NCI-H748 (cell line): ENCODE measurements at regions not wholly inside any gene's neighbourhood (a gene's known extent, or its start where the extent isn't known, plus 50 kb on each side); places are given as distances from the start of the nearest gene placed in this dataset.

Experiments used
- DNase-seq: peaks from one replicate; lab custom pipeline; 2025; ENCODE audit not compliant: unreplicated experiment; lab: John Stamatoyannopoulos, UW

DNA sequence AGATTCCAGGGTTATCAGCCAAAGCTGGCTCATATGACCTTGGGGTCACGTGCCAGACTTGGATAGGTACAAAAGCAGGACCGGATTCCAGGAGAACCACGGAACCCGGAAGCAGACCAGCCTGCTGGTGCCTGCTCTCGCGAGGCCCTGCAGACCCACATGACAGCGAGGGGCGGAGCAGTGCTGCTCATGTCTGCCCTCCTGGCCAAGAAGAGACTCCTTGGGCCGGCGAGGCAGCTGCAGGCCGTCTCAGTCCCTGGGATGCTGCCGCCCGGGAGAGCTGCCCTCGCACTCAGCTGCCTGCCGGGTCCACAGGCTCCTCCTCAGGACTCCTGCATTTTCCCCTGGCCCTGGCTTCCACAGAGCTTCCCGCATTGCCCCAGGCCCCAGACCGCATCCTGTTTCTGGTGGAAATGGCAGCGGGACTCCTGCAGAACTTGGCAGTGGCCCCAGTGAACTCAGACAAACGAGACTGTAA lies 739.5 kb downstream of the SOCS6 start:
- no peak for DNase-seq

DNA sequence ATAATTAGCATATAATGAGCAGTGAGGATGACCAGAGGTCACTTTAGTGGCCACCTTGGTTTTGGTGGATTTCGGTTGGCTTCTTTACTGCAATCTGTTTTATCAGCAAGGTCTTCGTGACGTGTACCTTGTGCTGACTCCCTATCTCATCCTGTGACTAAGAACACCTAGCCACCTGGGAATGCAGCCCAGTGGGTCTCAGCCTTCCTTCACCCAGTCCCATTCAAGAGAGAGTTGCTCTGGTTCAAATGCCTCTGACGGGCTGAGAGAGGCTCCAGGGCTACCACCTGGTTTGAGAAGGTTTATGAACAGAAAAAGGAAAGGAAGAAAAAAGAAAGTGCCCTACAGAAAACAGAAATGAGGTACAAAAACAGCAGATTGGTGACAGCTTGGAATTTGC lies 738.7 kb downstream of the SOCS6 start:
- no peak for DNase-seq

DNA sequence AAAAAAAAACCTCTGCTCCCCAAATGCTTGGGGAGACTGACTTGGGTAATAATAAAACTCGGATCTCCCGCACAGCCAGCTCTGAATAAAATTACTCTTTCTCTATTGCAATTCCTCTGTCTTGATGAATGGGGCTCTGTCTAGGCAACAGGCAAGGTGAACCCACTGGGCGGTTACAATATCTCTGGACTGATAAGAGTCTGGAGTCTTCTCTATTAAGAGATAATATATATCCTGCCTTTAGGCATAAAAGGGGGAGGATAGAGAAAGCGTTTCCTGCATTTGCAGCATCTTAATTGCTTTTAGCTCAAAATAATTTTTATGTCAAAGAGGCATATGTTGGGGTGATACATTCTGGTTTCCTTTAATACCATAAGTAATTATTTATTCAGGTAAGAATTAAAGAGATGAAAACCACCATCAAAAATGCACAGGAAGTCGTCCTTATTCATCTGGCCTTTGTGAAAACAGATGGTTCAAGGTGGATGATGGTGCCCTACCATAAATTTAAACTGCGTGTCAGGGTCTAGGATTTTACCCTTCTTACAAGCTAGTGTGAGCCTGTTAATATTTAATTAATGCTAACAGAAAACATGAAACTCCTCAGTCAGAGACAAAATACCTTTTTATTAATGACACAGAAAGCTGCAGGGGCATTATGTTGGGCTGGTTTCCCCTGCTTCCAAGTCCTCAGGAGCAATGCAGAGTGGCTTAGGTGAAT lies 736.8 kb downstream of the SOCS6 start:
- no peak for DNase-seq

DNA sequence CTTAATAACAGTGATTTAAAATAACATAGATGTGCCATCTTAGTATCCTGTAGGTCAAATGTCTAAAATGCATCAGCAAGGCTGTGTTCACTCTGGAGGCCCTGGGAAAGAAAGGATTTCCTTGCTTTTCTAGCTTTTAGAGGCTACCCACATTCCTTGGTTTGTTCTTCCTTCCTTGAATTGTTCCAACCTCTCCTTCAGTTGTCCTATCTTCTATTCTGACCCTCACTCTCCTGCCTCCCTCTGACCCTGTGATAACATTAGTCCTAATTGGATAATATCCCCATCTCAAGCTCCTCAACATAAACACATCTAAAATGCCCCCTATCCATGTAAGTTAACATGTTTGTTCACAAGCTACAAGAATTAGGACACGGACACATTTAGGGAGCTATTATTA lies 733.5 kb downstream of the SOCS6 start:
- DNase-seq = no peak

DNA sequence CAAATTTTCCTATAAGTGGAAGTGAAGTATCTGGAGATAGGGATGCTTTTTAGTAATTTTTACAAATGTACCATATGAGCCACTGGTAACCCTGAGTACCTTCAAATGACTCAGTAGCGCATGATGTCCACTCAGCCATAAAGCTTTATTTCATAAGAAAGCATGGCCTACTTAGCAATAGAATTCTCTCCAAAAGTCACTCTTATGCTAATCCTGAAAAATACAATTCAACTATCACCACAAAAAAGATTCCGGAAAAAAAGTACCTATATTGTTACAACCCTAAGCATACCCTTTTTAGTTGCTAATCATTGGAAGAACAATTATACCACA lies 732.2 kb downstream of the SOCS6 start:
- no peak for DNase-seq

DNA sequence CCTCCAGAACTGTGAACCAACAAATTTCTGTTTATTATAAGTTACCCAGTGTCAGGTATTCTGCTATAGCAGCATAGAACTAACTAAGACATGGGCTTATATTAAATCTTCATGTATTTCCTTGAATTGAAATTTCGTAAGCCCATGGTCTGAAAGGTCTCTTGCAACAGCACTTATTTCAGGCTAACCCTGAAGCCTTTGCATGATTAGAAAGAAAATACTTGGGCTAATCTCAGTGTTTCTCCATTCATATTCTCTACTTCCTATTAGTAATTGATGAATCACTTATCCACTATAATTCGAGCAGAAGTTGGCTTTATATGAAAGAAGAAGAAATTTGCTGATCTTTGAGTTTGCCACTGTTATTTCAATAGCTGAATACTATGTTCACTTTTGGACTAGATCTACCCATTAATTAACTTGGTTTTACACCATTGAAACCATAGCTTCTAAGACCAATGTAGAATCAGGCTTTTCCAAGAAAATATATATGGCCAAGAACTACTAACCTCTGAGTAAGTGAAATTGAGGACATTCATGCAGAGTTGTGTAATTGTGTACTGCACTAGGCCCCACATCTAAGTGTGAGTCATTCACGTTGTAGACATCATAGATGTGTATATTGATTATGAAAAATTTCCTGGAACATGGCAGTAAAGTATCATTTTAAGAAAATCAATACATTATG lies 731.6 kb downstream of the SOCS6 start:
- no peak for DNase-seq

DNA sequence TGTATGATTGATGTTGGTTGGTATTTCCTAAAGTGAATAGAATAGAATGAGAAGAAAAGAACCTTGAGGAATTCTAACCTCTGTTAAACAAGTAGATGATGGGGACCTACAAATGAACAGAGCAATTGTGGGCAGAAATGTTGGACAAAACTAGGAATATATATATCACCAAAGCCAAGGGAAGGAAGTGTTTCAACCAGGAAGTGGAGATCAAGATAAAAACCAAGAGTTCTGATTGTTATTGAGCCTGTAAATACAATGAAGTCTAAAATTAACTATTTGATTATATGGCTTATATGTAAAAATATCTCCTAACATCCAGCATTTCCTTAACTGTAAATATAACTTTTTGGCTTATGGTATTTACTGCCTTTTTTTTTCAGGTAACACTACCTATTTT lies 730.0 kb downstream of the SOCS6 start:
- no peak for DNase-seq

DNA sequence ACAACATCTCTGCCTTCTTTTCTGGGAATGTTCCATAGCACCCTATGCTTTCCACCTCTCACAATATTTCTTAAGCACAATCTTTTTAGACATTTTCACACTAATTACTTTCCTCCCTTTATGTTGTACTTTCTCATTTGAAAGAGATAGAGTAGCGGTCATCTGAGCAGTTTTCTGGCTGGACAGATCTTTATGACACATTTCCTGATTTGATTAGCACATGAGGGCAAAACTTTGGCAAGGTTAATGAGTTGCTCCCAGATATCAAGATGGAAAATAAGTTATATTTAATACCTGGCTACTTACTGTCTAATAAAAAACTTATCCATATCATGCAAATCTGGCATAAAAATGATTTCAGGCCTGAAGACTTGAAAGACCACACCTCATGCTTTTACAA lies 723.9 kb downstream of the SOCS6 start:
- DNase-seq = no peak

DNA sequence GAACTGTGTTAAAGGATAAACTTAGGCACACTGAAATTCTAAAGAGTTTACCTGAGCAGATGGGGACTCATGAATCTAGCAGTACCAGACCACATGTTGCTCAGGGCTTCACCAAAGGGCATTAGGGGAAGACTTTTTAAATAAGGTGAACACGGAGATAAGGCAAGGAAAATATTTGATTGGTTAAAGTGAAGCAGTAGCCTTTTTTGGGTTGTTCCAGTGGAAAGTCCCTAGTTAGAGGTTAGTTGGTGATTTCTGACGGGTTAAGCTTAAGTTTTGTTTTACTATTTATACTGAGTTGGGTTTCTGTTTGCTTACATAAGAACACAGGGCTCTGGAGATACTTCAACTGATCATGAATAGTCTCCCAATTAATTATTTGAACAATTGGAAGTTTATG lies 722.5 kb downstream of the SOCS6 start:
- no peak for DNase-seq

DNA sequence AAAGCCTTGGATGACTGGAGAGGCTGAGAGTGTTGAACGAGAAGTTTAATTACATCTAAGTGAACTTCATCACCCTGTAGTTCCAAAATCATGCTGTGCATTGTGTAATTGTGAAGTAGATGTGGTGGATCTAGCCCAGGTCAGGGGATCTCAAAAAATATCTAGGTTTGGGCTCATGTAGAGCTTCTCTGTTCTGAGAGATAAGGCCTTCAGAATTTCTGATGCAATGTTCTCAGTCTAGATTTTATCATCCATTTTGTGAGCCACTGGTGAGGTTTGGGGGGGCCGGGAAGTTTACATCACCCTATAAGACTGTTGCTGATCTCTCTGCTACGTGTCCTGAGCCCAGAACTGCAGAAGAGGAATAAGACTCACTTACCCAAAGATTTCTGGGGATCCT lies 719.4 kb downstream of the SOCS6 start:
- no peak for DNase-seq

DNA sequence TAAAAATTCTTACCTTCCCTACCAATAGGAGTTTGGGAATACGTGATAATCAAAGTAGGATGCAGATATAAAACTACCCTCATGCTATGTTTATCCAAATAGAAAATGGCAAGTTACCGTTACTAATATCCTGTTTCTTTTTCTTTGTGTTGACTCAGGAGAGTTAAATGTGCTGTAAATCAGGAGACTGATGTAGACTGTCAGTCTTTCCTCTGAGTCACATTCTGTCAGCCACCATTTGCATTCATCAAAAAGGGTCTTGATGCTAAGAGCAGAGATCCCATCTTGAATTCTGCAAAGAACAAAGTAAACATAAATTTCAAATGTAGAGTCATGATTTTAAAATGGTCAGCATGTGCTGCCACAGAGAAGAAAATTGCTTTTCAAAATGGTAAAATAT lies 712.8 kb downstream of the SOCS6 start:
- DNase-seq = peak; percentile 10

DNA sequence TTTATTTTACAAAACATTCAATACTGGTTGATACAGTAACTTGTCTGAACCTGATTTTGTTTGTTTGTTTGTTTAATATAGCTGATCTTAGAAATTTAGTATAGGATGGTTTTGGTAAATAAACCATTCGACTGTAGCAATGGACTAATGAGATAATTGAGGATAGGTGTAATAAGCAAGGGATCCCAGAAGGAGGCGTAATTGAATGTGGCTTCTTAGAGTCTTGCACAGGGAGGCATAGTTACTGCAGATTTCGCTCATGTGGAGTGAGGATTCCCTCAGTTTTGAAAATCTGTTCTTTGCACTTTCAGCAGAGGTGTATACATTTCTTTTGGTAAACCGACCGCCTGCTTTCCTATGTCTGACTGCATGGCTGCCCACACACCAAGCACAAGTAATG lies 709.6 kb downstream of the SOCS6 start:
- DNase-seq = peak; percentile 57

DNA sequence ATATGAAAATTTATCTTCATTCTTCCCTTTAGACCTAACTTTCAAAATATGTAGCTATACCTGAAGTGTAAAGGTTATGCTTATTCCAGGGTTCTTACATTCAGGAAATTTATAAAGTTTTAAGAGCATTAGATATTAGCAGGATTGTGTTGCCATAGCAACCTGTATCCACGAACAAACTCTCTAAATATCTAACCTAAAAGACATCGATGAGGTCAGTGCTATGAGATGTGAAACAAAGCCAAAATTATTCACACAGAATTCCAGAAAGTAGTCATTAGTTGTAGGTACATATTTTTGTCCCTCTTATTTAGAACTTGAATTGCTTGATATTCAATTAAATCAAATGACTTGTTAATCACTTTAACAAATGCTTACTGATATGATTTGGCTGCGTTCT lies 705.3 kb downstream of the SOCS6 start:
- no peak for DNase-seq

DNA sequence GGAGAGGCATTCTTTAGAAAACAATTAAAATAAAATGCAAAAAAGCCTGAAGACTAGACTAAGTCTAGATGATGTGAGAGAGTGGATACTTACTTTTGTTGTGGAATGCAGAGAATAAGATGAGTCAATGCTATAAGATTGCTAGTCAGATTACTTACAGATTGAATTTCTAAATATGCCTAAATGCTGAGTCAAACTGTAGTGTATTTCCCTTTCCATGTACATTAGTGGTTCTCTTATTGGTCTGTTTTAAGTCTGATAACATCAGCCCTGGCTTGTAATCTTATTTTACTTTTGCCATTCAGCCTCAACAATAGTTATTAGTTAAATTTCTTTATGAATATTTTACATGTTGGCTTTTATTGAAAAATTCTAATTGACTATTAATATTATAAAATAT lies 702.7 kb downstream of the SOCS6 start:
- no peak for DNase-seq

DNA sequence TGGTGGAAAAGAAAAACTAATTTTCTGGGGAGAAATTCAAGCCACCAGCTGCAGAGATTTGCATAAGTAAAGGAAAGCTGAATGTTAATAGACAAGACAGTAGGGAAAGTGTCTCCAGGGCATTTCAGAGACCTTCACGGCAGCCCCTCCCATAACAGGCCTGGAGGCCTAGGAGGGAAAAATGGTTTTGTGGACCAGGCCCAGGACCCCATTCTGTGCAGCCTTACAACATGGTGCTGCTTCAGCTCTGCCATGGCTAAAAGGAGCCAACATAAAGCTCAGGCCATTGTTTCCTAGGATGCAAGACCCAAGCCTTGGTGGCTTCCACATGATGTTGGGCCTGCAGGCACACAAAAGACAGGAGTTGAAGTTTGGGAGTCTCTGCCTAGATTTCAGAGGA lies 697.1 kb downstream of the SOCS6 start:
- no peak for DNase-seq

DNA sequence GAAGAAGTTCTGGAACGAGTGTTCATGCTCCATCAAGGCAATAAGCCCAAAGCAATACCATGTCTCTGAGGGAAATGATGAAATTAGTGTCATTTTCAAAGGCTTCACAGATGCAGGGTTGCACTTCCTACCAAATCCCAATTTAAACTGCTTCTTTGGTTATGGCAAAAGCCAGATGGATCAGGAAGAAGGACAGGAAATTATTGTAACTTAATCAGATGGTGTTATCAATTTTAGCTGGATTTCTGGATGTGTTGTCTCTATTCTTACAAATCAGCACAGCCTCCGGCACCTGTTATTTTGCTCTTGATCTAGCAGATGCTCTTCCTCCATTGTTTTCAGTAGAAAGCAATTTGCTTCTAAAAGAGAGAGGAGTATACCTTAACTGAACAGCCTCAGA lies 693.4 kb downstream of the SOCS6 start:
- peak; percentile 25 for DNase-seq

DNA sequence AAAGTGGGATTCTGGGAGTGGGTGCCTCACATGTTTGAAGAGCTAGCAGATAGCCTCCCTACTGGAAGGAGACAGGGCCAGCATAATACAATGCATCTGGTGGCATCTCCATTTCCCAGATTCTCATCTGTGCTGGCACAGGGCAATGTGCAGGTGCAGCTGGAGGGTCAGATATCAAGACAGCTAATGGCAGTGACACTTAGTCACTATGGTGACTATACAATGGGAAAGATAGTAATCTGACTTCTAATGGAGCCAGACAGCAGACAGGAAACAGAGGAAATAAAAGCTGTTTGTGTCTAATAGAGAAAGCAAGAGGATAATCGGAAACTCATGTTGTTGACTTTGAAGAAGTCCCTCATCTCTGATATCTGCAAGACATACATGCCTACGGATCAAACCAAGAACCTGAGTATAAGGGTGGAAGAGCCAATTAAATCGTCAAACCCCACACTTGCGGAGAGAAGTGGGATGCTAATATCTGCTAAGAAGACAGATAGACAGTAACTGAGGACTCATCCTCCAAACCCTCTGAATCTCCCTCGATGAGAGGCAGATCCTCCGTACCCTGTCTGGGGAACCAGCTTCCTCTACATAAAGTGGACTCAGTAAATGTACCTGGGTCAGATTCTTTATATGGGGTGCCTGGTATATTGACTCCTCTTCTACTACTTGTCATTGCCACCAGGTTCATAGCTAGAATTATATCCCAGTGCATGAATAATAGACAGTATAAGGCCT lies 692.7 kb downstream of the SOCS6 start:
- DNase-seq = peak; percentile 98

DNA sequence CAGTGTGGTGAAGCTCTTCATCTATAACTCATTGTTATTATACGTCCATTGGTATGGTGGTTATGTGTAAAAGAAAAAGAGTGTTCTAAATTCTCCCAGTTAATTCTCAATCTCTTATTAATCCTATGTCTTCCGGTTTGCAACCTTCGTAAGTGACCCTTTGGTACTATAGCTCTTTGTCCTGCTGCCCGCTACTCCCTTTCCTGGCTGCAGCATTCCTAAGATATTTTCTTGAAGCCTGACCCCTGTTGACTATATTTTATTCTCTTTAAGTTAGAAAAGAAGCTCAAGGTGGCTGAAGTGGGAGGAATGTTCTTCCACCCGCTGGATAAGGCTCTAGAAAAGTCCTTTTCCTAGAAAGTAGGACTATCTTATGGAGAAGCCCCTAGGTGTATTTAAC lies 684.8 kb downstream of the SOCS6 start:
- no peak for DNase-seq

DNA sequence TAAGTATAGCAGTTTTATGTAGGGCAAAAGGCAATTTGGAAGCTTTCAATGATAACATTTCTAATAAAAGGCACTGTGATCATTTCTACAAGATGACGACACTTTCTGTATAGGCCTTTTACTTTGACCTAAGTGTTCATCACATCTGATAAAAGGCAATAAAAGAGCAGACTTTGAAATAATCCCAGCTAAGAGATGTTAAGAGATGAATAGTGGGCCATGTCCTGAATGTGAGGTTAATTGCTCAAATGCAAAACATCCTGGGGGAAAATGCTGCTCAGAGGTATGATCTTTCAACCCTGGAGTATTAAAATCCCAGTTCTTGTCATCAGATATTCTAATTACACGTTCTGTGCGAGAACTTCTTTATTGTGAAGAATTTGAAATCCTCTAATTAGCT lies 677.6 kb downstream of the SOCS6 start:
- no peak for DNase-seq

DNA sequence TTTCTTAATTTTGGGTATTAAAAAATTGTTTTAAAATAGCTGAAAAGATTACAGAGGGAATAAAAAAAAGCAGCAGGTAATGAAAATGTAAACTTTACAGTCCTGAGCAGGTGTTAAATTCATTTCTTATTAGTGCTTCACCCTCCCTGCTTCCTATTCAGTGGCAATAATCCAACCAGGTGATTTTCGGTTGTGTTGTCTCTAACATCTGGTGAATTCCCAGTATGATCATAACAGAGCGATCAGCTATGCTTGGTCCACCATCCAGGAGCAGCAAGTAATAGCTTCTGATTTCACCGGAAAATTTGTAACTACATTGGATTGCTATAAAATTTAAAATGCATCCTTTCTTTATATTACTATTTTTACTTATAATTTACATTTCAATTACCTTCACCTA lies 673.1 kb downstream of the SOCS6 start:
- no peak for DNase-seq

DNA sequence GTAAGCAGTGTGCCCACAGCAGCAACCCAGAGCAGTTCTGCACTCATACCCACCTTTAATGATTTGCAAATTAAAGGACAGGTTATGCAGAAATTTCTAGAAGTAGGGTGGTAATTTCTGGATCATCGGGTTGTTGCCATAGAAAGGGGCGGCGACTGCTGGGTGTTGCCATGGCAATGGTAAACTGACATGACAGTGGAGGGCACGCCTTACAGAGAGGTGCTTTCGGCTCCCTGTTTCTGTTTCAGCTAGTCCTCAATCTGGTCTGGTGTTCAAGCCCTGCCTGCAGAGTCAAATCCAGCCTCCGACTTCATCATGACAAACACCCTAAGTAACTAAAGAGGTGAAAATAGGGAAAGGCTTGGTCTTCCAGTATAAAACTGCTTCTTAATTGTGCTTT lies 667.7 kb downstream of the SOCS6 start:
- peak; percentile 10 for DNase-seq

DNA sequence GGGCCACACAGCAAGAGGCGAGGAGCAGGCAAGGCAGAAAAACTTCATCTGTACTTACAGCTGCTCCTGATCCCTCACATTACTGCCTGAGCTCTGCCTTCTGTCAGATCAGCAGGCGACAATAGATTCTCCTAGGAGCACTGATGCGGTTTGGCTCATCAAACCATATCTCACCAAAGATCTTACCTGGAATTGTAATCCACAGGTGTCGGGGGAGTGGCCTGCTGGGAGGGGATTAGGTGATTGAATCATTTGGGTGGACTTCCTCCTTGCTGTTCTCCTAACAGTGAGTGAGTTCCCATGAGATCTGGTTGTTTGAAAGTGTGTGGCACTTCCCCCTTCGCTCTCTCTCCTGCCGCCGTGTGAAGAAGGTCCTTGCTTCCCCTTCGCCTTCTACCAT lies 647.3 kb downstream of the SOCS6 start:
- DNase-seq = no peak
